Lower leg skin (tissue), 4 donors: ENCODE measurements at regions not wholly inside any gene's neighbourhood (a gene's known extent, or its start where the extent isn't known, plus 50 kb on each side); places are given as distances from the start of the nearest gene placed in this dataset.

ENCODE experiments used
- DNase-seq, 2 donors: peaks; one replicate each; pipeline ENCODE4 v3.0.0-alpha.2; 2019; ENCODE audit warnings: low spot score in 2 of 2
- H3K4me3 ChIP-seq: fragments of 200-600 bp; sonication (generic); 2 replicates; pipeline ENCODE4 v1.5.1; 2017; ENCODE audit warnings: mild to moderate bottlenecking, low read depth; ENCODE audit not compliant: poor library complexity, severe bottlenecking
- POLR2A ChIP-seq, 2 donors: fragments of 450-650 bp; IDR thresholded peaks; one replicate each; pipeline ENCODE4 v1.6.1; 2016 to 2017; ENCODE audit warnings: antibody characterized with exemption in 2 of 2, mild to moderate bottlenecking in 1 of 2, moderate library complexity in 1 of 2
- WGBS, 2 donors: methylation state at CpG; one replicate each; pipeline ENCODE4 v1.1.5; 2018; 5-methylcytosine and 5-hydroxymethylcytosine counted together
- intact Hi-C: fragments of 100-400 bp; cut with DNase I; formaldehyde crosslinking; loops from one replicate; pipeline ENCODE4 v1.15.0; 2023; ENCODE audit warnings: low total_unique reads
- TF ChIP-seq, protein P1 (sequence below), 3 donors: fragments of 450-650 bp; IDR thresholded peaks; one replicate each; pipeline ENCODE4 v1.5.1; 2016; ENCODE audit warnings: antibody characterized with exemption in 3 of 3, mild to moderate bottlenecking in 3 of 3, moderate library complexity in 2 of 3

GRCh38 chr2:145100301-145100700, 580.4 kb upstream of the ZEB2 start:
- no peak overlapping the region for H3K4me3 ChIP-seq
- WGBS, 2 donors, result 94 to 95% methylated on average over 1 of the region's 1 CpG
- no peak for TF ChIP-seq POLR2A (IDR thresholded peaks at IDR 0.05)
- TF ChIP-seq, protein P1, sequence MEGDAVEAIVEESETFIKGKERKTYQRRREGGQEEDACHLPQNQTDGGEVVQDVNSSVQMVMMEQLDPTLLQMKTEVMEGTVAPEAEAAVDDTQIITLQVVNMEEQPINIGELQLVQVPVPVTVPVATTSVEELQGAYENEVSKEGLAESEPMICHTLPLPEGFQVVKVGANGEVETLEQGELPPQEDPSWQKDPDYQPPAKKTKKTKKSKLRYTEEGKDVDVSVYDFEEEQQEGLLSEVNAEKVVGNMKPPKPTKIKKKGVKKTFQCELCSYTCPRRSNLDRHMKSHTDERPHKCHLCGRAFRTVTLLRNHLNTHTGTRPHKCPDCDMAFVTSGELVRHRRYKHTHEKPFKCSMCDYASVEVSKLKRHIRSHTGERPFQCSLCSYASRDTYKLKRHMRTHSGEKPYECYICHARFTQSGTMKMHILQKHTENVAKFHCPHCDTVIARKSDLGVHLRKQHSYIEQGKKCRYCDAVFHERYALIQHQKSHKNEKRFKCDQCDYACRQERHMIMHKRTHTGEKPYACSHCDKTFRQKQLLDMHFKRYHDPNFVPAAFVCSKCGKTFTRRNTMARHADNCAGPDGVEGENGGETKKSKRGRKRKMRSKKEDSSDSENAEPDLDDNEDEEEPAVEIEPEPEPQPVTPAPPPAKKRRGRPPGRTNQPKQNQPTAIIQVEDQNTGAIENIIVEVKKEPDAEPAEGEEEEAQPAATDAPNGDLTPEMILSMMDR (IDR thresholded peaks at IDR 0.05), result no peak
- intact Hi-C loops, result no loop called here
- DNase-seq, result no peak

- H3K4me3 ChIP-seq, result no peak overlapping the region
- no peak for TF ChIP-seq POLR2A (IDR thresholded peaks at IDR 0.05)
- TF ChIP-seq, protein P1 (IDR thresholded peaks at IDR 0.05), result no peak
- DNase-seq, result no peak
- intact Hi-C loops, result no loop called here
Observed at GRCh38 chr2:145096582-145096981, 576.7 kb upstream of the ZEB2 start.

DNA sequence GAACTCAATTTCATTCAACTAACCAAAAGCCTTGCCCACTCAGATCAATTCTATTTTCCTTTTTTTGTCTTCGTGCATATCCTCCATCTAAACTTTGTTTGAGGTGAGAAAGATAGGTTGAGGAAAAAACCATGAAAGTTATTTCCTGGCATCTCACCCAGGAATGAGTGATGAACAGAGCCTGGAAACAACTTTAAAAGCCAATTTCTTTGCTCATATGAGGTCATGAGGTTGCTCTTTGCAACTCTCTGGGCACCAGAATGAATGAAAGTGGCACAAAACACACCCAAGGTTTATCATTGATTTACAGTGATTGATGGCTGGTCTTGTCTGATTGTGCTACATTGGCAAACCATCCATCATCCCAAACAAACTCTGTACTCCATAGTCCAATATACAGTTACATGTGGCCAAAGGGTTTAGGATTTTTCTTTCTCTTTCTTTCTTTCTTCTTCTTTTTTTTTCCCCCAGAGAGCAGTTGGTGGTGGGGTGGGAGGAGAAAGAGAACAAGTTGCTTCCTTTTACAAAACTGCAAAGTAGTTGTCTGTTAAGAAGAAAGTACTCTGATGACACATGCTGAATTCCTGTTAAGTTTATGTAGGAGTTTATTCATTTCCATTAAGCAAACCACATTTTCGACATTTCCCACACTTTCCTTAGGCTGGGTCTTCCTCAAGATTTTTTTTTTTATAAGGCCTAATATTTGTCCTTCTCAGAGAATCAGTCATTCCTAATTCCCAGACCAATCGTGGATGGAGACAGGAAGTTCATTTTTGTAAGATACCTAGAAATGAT, 575.9 kb upstream of the ZEB2 start:
- no peak overlapping the region for H3K4me3 ChIP-seq
- intact Hi-C loops, result no loop called here
- no peak for DNase-seq
- 64 to 74% methylated on average over 3 of the region's 3 CpGs for WGBS, 2 donors
- TF ChIP-seq POLR2A (IDR thresholded peaks at IDR 0.05), result no peak
- TF ChIP-seq, protein P1 (IDR thresholded peaks at IDR 0.05), result no peak

GRCh38 chr2:145094370-145094769, 574.5 kb upstream of the ZEB2 start:
- intact Hi-C loops, result no loop called here
- DNase-seq, result no peak
- no peak overlapping the region for H3K4me3 ChIP-seq
- TF ChIP-seq POLR2A (IDR thresholded peaks at IDR 0.05), result no peak
- TF ChIP-seq, protein P1 (IDR thresholded peaks at IDR 0.05), result no peak

DNA sequence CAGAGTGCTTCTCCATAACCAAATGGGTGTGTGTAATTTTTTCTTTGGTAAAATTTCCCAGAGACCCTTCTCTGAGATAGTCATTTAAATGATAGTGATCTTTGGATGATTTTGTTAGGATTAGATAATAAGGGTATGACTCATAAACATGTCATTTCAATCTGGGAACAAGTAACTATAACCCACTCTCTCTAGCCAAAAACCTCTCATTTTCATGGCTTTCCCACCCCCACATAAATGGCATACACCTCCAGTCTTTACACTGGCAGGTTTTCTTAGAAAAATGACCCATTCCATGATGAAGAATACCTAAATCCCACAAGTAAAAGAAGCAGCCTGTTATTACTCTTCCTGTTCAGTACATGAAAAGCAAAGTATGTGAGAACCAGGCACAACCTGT, 572.0 kb upstream of the ZEB2 start:
- no peak for DNase-seq
- intact Hi-C loops, result no loop called here

More for the DNA sequence above, 572.0 kb upstream of the ZEB2 start:
- TF ChIP-seq, protein P1 (IDR thresholded peaks at IDR 0.05), result no peak
- no peak for TF ChIP-seq POLR2A (IDR thresholded peaks at IDR 0.05)
- H3K4me3 ChIP-seq, result no peak overlapping the region
